Uterus (tissue), 3 donors: ENCODE measurements at regions not wholly inside any gene's neighbourhood (a gene's known extent, or its start where the extent isn't known, plus 50 kb on each side); places are given as distances from the start of the nearest gene placed in this dataset.

Experiments used
- DNase-seq, 2 donors: peaks; one replicate each; pipeline ENCODE4 v3.0.0-alpha.2; 2019 to 2020
- H3K27ac ChIP-seq, 2 donors: fragments of 200-600 bp; sonication (generic); 1 replicate in 1 of 2; 2 replicates in 1 of 2; pipeline ENCODE4 v1.5.1; 2016 to 2018
- H3K27me3 ChIP-seq, 2 donors: fragments of 200-600 bp; sonication (generic); one replicate each; pipeline ENCODE4 v1.5.1; 2018 to 2019; ENCODE audit warnings: control low read depth in 1 of 2
- H3K36me3 ChIP-seq, 2 donors: fragments of 200-600 bp; sonication (generic); one replicate each; pipeline ENCODE4 v1.5.1; 2019; ENCODE audit warnings: control low read depth in 1 of 2
- H3K4me1 ChIP-seq, 2 donors: fragments of 200-600 bp; sonication (generic); one replicate each; pipeline ENCODE4 v1.5.1; 2018 to 2019; ENCODE audit warnings: control low read depth in 1 of 2
- H3K4me3 ChIP-seq, 2 donors: fragments of 200-600 bp; sonication (generic); 1 replicate in 1 of 2; 2 replicates in 1 of 2; pipeline ENCODE4 v1.5.1; 2018 to 2019; ENCODE audit warnings: mild to moderate bottlenecking in 1 of 2
- H3K9me3 ChIP-seq, 2 donors: fragments of 200-600 bp; sonication (generic); one replicate each; pipeline ENCODE4 v1.5.1; 2019; ENCODE audit warnings: control low read depth in 1 of 2
- CTCF ChIP-seq, 4 experiments: fragments of 200-600 bp in 2 of 4; fragments of 450-650 bp in 2 of 4; sonication (generic) in 2 of 4; IDR thresholded peaks; one replicate each; pipeline ENCODE4 v1.5.1; 2016 to 2019; ENCODE audit warnings: antibody characterized with exemption in 4 of 4, mild to moderate bottlenecking in 2 of 4, moderate library complexity in 1 of 4
- POLR2A ChIP-seq, 2 donors: fragments of 450-650 bp; IDR thresholded peaks; one replicate each; pipeline ENCODE4 v1.6.1; 2016; ENCODE audit warnings: antibody characterized with exemption in 2 of 2, mild to moderate bottlenecking in 1 of 2, moderate library complexity in 1 of 2
- intact Hi-C: fragments of 100-400 bp; cut with DNase I; formaldehyde crosslinking; loops from one replicate; pipeline ENCODE4 v1.15.1; 2023; ENCODE audit warnings: low total_unique reads
- donor health status: DM: yes; HTN: yes; CAD: no.

DNA sequence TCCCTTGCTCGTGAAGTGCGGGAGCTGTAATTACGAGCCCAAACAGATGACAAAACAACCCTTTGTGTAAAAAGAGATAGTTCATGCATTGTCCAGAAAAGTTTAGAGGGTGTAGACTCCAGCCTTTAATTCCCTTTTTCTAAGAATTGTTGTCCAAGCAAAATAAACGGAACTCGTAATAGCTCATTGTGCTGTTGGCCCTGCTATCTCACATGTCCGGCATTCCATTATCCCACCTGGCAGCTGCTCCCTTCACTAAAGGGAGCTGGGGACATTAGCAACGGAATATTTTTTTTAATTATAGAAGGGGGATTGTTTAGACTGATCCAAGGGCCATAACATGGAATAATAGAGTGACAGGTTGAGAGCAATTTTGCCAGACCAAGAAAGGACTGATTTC, 277.5 kb upstream of the TBX3 start:
- no peaks in the 10 kb centered on the region for H3K4me1 ChIP-seq
- no peak for DNase-seq
- no peaks in the 10 kb centered on the region for H3K27me3 ChIP-seq
- no peaks in the 10 kb centered on the region for H3K9me3 ChIP-seq
- no peaks in the 10 kb centered on the region for H3K36me3 ChIP-seq
- no peak for TF ChIP-seq CTCF (IDR thresholded peaks at IDR 0.05)
- TF ChIP-seq POLR2A (IDR thresholded peaks at IDR 0.05): no peak
- intact Hi-C loops: no loop called here
- no peak overlapping the region for H3K27ac ChIP-seq
- no peak overlapping the region for H3K4me3 ChIP-seq

DNA sequence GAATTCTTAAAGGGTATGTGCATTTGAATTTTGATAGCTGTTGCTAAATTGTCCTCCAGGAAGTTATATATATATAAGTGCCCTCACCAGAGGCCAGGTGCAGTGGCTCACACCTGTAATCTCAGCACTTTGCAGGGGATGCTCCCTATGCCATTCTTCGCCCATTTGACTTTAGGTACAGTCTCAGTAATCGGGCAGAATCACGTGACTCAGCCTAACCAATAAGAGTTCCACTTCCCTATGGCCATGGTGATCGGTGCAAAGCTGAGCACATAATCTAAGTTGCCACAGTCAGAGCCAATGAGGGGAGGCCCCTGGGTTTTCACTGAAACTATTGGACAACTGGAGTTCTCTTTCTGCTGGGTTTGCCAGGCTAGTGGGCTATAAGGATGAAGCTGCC, 274.6 kb upstream of the TBX3 start:
- intact Hi-C loops: no loop called here
- H3K4me3 ChIP-seq: no peak overlapping the region
- DNase-seq: no peak
- H3K4me1 ChIP-seq: no peaks in the 10 kb centered on the region
- no peaks in the 10 kb centered on the region for H3K9me3 ChIP-seq
- no peak for TF ChIP-seq CTCF (IDR thresholded peaks at IDR 0.05)
- TF ChIP-seq POLR2A (IDR thresholded peaks at IDR 0.05): no peak
- H3K36me3 ChIP-seq: no peaks in the 10 kb centered on the region
- H3K27me3 ChIP-seq: no peaks in the 10 kb centered on the region
- no peak overlapping the region for H3K27ac ChIP-seq

- Histone ChIP-seq H3K36me3 (no peaks in the 10 kb centered on the region), H3K9me3 (no peaks in the 10 kb centered on the region), H3K27me3 (no peaks in the 10 kb centered on the region), H3K4me3 (no peak overlapping the region), H3K4me1 (no peaks in the 10 kb centered on the region), H3K27ac (no peak overlapping the region)
- no peak for TF ChIP-seq CTCF (IDR thresholded peaks at IDR 0.05)
- TF ChIP-seq POLR2A (IDR thresholded peaks at IDR 0.05): no peak
- no peak for DNase-seq
- intact Hi-C loops: no loop called here
Measured at GRCh38 chr12:114957225-114957624, 273.2 kb upstream of the TBX3 start.

- H3K4me1 ChIP-seq: no peaks in the 10 kb centered on the region
- H3K9me3 ChIP-seq: no peaks in the 10 kb centered on the region
- no peaks in the 10 kb centered on the region for H3K27me3 ChIP-seq
- no peak overlapping the region for H3K4me3 ChIP-seq
- no peak for TF ChIP-seq POLR2A (IDR thresholded peaks at IDR 0.05)
- no peak for TF ChIP-seq CTCF (IDR thresholded peaks at IDR 0.05)
- no peak overlapping the region for H3K27ac ChIP-seq
- H3K36me3 ChIP-seq: no peaks in the 10 kb centered on the region
- intact Hi-C loops: no loop called here
- no peak for DNase-seq
Measured at GRCh38 chr12:114955414-114956014, 271.5 kb upstream of the TBX3 start.

DNA sequence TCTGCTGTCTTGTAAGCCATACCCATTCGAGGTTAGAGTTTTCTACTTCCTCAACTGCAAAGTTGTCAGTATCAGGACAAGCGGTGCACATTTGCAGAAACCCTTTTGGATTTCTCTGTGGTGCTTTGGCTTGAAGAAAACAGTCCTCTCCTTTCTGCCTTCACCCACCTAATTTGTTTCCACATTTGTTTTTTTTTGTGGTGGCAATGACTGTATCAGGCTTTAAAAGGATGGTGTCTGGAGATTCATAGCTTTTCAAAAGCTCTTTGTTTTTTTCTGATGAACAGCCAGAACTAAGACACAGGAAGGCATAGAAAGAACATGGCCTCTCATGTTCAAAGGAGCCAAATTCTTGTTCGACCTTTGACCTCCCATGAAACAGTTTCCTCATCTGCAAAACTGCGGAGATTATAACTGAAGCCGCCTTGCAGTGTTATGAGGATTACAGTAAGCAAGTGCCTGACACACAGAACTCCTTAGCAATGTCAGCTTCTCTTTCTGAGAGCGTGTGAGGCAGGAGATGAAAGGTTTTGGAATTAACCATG, 270.6 kb upstream of the TBX3 start:
- intact Hi-C loops: no loop called here
- H3K27ac ChIP-seq: no peak overlapping the region
- DNase-seq: no peak
- H3K9me3 ChIP-seq: no peaks in the 10 kb centered on the region
- no peaks in the 10 kb centered on the region for H3K4me1 ChIP-seq
- no peak for TF ChIP-seq CTCF (IDR thresholded peaks at IDR 0.05)
- no peak for TF ChIP-seq POLR2A (IDR thresholded peaks at IDR 0.05)
- H3K27me3 ChIP-seq: no peaks in the 10 kb centered on the region
- no peaks in the 10 kb centered on the region for H3K36me3 ChIP-seq
- no peak overlapping the region for H3K4me3 ChIP-seq
